Ascending aorta (tissue), 2 donors: ENCODE measurements at regions not wholly inside any gene's neighbourhood (a gene's known extent, or its start where the extent isn't known, plus 50 kb on each side); places are given as distances from the start of the nearest gene placed in this dataset.

Experiments
- DNase-seq, 2 donors: peaks; one replicate each; pipeline ENCODE4 v3.0.0-alpha.2; 2019; ENCODE audit warnings: low spot score in 2 of 2
- H3K27ac ChIP-seq, 2 donors: fragments of 200-600 bp; sonication (generic); one replicate each; pipeline ENCODE4 v1.5.1; 2016 to 2017; ENCODE audit warnings: mild to moderate bottlenecking in 1 of 2
- H3K27me3 ChIP-seq: fragments of 200-600 bp; sonication (generic); one replicate; pipeline ENCODE4 v1.5.1; 2017
- H3K36me3 ChIP-seq, 2 donors: fragments of 200-600 bp; sonication (generic); one replicate each; pipeline ENCODE4 v1.5.1; 2016
- H3K4me1 ChIP-seq, 2 donors: fragments of 200-600 bp; sonication (generic); one replicate each; pipeline ENCODE4 v1.5.1; 2016 to 2017; ENCODE audit warnings: mild to moderate bottlenecking in 1 of 2
- H3K4me3 ChIP-seq, 2 donors: fragments of 200-600 bp; sonication (generic); one replicate each; pipeline ENCODE4 v1.5.1; 2016 to 2017; ENCODE audit warnings: mild to moderate bottlenecking in 1 of 2
- H3K9me3 ChIP-seq, 2 donors: fragments of 200-600 bp; sonication (generic); one replicate each; pipeline ENCODE4 v1.5.1; 2016
- intact Hi-C: fragments of 100-400 bp; cut with DNase I; formaldehyde crosslinking; loops from one replicate; pipeline ENCODE4 v1.15.1; 2023
- TF ChIP-seq, protein P1 (sequence below), 3 experiments: fragments of 200-600 bp in 2 of 3; fragments of 450-650 bp in 1 of 3; sonication (generic) in 2 of 3; IDR thresholded peaks; one replicate each; pipeline ENCODE4 v1.5.1; 2016 to 2019; ENCODE audit warnings: antibody characterized with exemption in 3 of 3, mild to moderate bottlenecking in 1 of 3, moderate library complexity in 1 of 3

DNA sequence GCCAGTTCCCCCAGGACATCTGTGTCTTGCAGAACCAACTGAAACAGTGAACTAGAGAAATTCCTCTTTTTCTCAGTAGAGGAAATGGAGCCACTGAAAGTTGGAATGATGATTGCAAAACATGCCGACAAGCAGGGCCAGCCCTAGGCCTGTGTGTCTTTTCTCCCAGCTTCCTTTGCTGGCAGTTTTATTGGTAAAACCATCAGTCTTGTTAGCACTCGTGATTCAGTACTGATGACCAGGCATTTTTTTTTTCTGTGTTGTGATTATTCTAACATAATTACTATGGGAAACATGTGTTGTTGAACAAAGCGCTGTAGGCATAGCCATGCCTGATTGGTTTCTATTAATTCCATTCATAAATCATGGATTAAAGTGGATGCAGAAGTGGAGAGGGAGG, 620.7 kb downstream of the AACS start:
- TF ChIP-seq, protein P1, sequence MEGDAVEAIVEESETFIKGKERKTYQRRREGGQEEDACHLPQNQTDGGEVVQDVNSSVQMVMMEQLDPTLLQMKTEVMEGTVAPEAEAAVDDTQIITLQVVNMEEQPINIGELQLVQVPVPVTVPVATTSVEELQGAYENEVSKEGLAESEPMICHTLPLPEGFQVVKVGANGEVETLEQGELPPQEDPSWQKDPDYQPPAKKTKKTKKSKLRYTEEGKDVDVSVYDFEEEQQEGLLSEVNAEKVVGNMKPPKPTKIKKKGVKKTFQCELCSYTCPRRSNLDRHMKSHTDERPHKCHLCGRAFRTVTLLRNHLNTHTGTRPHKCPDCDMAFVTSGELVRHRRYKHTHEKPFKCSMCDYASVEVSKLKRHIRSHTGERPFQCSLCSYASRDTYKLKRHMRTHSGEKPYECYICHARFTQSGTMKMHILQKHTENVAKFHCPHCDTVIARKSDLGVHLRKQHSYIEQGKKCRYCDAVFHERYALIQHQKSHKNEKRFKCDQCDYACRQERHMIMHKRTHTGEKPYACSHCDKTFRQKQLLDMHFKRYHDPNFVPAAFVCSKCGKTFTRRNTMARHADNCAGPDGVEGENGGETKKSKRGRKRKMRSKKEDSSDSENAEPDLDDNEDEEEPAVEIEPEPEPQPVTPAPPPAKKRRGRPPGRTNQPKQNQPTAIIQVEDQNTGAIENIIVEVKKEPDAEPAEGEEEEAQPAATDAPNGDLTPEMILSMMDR (IDR thresholded peaks at IDR 0.05) = no peak
- H3K4me3 ChIP-seq = no peak overlapping the region
- no peaks in the 10 kb centered on the region for H3K9me3 ChIP-seq
- intact Hi-C loops = no loop called here
- H3K36me3 ChIP-seq = no peaks in the 10 kb centered on the region
- no peaks in the 10 kb centered on the region for H3K4me1 ChIP-seq
- DNase-seq = no peak
- no peaks in the 10 kb centered on the region for H3K27me3 ChIP-seq
- no peak overlapping the region for H3K27ac ChIP-seq

DNA sequence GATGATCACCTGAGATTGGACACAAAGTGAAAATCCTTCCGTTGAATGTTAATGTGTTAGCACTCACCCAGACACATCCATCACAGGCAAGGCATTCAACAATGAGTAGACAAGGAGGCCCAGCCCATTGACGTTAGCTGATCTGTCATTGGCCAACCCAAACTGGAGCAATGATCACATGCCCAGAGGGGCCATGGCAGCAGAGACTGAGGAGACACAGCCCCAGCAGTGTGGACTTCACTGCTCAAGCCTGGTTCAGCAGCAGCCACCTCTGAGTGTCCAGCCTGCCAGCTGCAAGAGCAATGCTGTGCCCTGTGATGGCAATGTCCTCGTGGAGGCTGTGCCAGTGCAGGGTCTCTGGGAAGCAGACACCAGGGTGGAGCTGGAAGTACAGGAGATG, 622.2 kb downstream of the AACS start:
- Histone ChIP-seq H3K4me3 (no peak overlapping the region), H3K4me1 (no peaks in the 10 kb centered on the region), H3K27me3 (no peaks in the 10 kb centered on the region), H3K27ac (no peak overlapping the region), H3K9me3 (no peaks in the 10 kb centered on the region), H3K36me3 (no peaks in the 10 kb centered on the region)
- intact Hi-C loops = no loop called here
- TF ChIP-seq, protein P1 (IDR thresholded peaks at IDR 0.05) = no peak
- DNase-seq = no peak

DNA sequence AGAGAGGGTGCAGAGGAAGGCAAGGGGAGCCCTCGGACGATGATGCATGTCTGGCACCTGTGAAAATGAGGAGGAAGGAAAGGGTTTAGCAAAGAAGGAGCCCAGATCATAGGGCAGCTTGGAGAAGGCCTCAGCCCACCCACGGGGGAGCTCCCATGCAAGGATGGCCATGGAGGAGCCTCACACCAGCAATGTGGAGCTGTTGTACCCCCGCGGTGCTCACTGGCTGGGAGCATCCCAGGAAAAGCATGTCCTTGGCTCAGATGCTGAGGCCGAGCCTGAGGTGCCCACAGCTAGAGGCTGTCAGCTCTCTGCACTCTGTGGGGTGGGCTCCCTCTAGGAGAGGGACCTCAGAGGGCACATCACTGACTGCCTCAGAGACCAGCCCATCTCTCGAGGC, 622.6 kb downstream of the AACS start:
- Histone ChIP-seq H3K36me3 (no peaks in the 10 kb centered on the region), H3K27ac (no peak overlapping the region), H3K27me3 (no peaks in the 10 kb centered on the region), H3K4me1 (no peaks in the 10 kb centered on the region), H3K4me3 (no peak overlapping the region), H3K9me3 (no peaks in the 10 kb centered on the region)
- intact Hi-C loops = no loop called here
- TF ChIP-seq, protein P1 (IDR thresholded peaks at IDR 0.05) = no peak
- no peak for DNase-seq

DNA sequence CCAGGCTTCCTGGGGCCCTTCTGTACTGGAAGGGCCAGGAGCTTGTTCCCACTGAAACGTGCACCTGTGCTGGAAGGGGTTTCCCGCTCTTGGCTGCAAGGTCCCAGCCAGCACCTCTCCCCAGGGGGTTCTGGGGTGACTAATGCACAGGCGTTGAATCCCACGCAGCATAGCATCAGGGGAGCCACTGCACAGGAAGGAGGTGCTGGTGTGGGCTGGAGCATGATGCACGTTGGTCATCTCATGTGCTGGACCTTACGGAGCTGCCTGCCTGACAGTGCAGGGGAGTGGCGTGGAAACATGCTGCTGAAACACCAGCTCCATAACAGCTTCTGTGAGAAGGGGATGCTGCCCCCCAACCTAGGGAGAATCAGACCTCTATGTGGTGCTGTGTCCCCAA, 623.0 kb downstream of the AACS start:
- TF ChIP-seq, protein P1 (IDR thresholded peaks at IDR 0.05) = no peak
- Histone ChIP-seq H3K27ac (no peak overlapping the region), H3K36me3 (no peaks in the 10 kb centered on the region), H3K4me1 (no peaks in the 10 kb centered on the region), H3K27me3 (no peaks in the 10 kb centered on the region), H3K4me3 (no peak overlapping the region), H3K9me3 (no peaks in the 10 kb centered on the region)
- no peak for DNase-seq
- intact Hi-C loops = no loop called here

DNA sequence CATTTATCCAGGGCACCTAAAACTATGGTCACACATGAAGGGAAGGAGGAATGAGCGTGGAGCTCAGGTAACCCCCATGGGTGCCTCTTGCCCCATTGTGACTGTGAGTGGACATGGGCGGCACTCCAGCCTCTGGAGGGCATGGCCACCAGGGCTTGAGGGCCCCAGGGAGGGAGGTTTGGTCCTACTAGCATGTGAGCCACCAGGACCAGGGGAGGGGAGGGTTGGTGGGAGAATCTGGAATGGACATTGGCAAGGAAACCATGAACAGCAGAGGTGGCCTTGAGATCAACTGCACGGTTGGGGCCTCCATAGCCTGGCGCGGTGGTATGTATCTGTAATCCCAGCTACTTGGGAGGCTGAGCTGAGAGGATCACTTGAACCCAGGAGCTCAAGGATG, 623.6 kb downstream of the AACS start:
- no peak for DNase-seq
- Histone ChIP-seq H3K9me3 (no peaks in the 10 kb centered on the region), H3K4me1 (no peaks in the 10 kb centered on the region), H3K27me3 (no peaks in the 10 kb centered on the region), H3K36me3 (no peaks in the 10 kb centered on the region), H3K4me3 (no peak overlapping the region), H3K27ac (no peak overlapping the region)
- intact Hi-C loops = no loop called here
- TF ChIP-seq, protein P1 (IDR thresholded peaks at IDR 0.05) = no peak
